ENCODE measurements at regions not wholly inside any gene's neighbourhood (a gene's known extent, or its start where the extent isn't known, plus 50 kb on each side); places are given as distances from the start of the nearest gene placed in this dataset.

DNA sequence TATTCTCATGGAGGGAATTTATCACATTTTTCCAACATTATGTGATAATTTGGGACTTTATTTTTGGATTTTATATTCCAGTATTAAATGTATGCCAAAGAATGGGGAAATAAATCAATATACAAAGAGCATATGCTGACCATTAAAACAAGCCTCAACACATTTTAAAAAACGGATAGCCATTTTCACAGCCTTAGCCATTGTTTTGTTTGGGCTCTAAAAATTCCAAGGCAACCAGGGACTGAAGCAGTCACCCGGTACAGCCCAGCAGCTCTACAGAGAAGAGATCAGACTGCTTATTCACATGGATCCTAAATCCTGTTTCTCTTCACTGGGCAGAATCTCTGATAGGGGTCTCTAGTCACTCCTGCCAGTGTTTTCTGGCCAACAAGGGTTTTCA lies 150.2 kb upstream of the OGFRL1 start:
- Histone ChIP-seq H3K4me3 (ENCODE audit: low read length) (no peak overlapping the region), H3K4me1 (ENCODE audit: low read length) (no peaks in the 10 kb centered on the region), H2AFZ (ENCODE audit: low read depth, low read length) (no peak overlapping the region), H3K27ac (ENCODE audit: low read length) (no peak overlapping the region), H4K20me1 (ENCODE audit: insufficient read depth, low read length) (no peaks in the 10 kb centered on the region), H3K9ac (ENCODE audit: low read length) (no peak overlapping the region), H3K9me3 (ENCODE audit: insufficient read depth, low read length) (no peaks in the 10 kb centered on the region), H3K79me2 (ENCODE audit: low read length) (no peaks in the 10 kb centered on the region), H3K27me3 (ENCODE audit: low read depth, low read length) (no peaks in the 10 kb centered on the region), H3K36me3 (replicated peaks; ENCODE audit: low read depth, low read length) (no peaks in the 10 kb centered on the region), H3K4me2 (ENCODE audit: low read length) (no peak overlapping the region)
- TF ChIP-seq EZH2phosphoT487 (IDR thresholded peaks at IDR 0.05; ENCODE audit: low read depth): no peak
- TF ChIP-seq, protein P1, sequence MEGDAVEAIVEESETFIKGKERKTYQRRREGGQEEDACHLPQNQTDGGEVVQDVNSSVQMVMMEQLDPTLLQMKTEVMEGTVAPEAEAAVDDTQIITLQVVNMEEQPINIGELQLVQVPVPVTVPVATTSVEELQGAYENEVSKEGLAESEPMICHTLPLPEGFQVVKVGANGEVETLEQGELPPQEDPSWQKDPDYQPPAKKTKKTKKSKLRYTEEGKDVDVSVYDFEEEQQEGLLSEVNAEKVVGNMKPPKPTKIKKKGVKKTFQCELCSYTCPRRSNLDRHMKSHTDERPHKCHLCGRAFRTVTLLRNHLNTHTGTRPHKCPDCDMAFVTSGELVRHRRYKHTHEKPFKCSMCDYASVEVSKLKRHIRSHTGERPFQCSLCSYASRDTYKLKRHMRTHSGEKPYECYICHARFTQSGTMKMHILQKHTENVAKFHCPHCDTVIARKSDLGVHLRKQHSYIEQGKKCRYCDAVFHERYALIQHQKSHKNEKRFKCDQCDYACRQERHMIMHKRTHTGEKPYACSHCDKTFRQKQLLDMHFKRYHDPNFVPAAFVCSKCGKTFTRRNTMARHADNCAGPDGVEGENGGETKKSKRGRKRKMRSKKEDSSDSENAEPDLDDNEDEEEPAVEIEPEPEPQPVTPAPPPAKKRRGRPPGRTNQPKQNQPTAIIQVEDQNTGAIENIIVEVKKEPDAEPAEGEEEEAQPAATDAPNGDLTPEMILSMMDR (IDR thresholded peaks at IDR 0.05; ENCODE audit: low read depth, low read length): no peak

DNA sequence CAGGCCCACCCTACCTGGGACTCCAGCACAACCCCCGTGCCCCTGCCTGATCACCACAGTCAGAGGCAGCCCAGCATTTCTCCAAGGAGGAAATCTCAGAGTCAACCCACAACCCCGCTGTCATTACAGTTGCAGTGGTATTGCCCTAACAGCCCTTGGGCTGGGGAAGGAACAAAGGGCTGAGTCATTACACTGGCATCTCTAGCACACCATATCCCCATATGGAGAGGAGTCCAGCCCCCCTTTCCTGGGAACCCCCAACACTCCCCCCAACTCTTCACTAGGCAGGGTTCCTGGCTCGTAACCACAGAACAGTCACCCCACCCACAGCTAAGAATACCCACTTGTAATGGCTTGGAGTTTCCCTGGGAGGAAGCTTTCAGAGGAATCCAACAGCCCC lies 149.4 kb upstream of the OGFRL1 start:
- H3K9ac ChIP-seq (ENCODE audit: low read length): no peak overlapping the region
- H3K79me2 ChIP-seq (ENCODE audit: low read length): no peaks in the 10 kb centered on the region
- no peak overlapping the region for H3K27ac ChIP-seq (ENCODE audit: low read length)
- H2AFZ ChIP-seq (ENCODE audit: low read depth, low read length): no peak overlapping the region
- no peaks in the 10 kb centered on the region for H4K20me1 ChIP-seq (ENCODE audit: insufficient read depth, low read length)
- no peaks in the 10 kb centered on the region for H3K27me3 ChIP-seq (ENCODE audit: low read depth, low read length)
- no peak overlapping the region for H3K4me3 ChIP-seq (ENCODE audit: low read length)
- no peak for TF ChIP-seq EZH2phosphoT487 (IDR thresholded peaks at IDR 0.05; ENCODE audit: low read depth)
- TF ChIP-seq, protein P1 (IDR thresholded peaks at IDR 0.05; ENCODE audit: low read depth, low read length): no peak
- no peaks in the 10 kb centered on the region for H3K36me3 ChIP-seq (replicated peaks; ENCODE audit: low read depth, low read length)
- no peaks in the 10 kb centered on the region for H3K4me1 ChIP-seq (ENCODE audit: low read length)
- no peak overlapping the region for H3K4me2 ChIP-seq (ENCODE audit: low read length)
- no peaks in the 10 kb centered on the region for H3K9me3 ChIP-seq (ENCODE audit: insufficient read depth, low read length)

DNA sequence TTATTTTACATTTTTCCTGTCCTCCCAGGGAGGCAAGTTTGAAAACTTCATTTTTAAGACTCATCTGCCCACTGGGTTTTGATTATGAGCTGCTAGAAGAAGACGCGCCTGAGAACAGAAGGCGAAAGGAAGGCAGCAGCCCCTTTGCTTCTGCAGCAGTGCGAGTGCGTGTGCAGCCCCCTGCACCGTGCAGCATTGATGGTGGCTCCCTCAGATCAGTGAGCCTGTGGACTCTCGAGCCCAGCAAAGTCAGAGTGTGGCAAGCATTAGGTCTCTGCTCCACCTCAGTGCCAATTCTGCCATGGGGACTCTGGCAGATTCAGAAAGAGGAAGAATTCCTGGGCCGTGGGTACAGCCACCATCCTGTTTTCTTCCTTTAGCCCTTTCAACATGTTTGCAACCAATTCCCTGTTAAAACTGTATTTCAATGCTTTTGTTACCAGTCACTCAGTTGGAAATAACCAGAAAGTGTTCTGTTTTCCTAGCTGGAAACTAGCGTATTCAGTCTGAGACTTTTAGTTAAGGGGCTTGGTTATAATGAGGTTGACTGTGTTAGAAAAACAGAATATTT lies 134.8 kb upstream of the OGFRL1 start:
- Histone ChIP-seq H3K4me2 (ENCODE audit: low read length) (no peak overlapping the region), H3K36me3 (replicated peaks; ENCODE audit: low read depth, low read length) (no peaks in the 10 kb centered on the region), H3K27ac (ENCODE audit: low read length) (no peak overlapping the region), H3K4me1 (ENCODE audit: low read length) (no peaks in the 10 kb centered on the region), H3K4me3 (ENCODE audit: low read length) (no peak overlapping the region), H3K79me2 (ENCODE audit: low read length) (no peaks in the 10 kb centered on the region), H2AFZ (ENCODE audit: low read depth, low read length) (no peak overlapping the region), H3K9ac (ENCODE audit: low read length) (no peak overlapping the region), H3K27me3 (ENCODE audit: low read depth, low read length) (no peaks in the 10 kb centered on the region), H3K9me3 (ENCODE audit: insufficient read depth, low read length) (no peaks in the 10 kb centered on the region), H4K20me1 (ENCODE audit: insufficient read depth, low read length) (no peaks in the 10 kb centered on the region)
- TF ChIP-seq, protein P1 (IDR thresholded peaks at IDR 0.05; ENCODE audit: low read depth, low read length): no peak
- no peak for TF ChIP-seq EZH2phosphoT487 (IDR thresholded peaks at IDR 0.05; ENCODE audit: low read depth)

DNA sequence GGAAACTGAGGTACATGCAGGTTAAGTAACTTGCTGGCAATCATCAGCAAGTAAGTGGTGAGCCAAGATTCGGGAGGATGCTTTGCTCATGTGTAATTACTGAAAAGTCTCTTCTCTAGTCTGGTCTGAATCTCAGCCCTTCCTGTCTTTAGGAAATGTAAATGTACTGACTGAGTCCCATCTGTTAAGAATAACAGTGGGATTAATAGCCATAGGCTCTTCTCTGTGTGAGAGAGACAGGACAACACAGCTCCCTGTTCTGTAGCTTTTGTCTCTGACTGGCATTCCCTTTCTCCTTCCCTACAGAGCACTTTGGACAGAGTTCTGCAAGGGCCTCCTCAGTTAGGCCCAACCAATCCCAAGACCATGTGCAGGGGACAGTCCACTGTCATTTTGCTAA lies 131.3 kb upstream of the OGFRL1 start:
- Histone ChIP-seq H3K36me3 (replicated peaks; ENCODE audit: low read depth, low read length) (no peaks in the 10 kb centered on the region), H2AFZ (ENCODE audit: low read depth, low read length) (no peak overlapping the region), H3K4me2 (ENCODE audit: low read length) (no peak overlapping the region), H3K4me1 (ENCODE audit: low read length) (no peaks in the 10 kb centered on the region), H3K27me3 (ENCODE audit: low read depth, low read length) (no peaks in the 10 kb centered on the region), H3K9ac (ENCODE audit: low read length) (no peak overlapping the region), H3K4me3 (ENCODE audit: low read length) (no peak overlapping the region), H3K79me2 (ENCODE audit: low read length) (no peaks in the 10 kb centered on the region), H3K27ac (ENCODE audit: low read length) (no peak overlapping the region), H4K20me1 (ENCODE audit: insufficient read depth, low read length) (no peaks in the 10 kb centered on the region), H3K9me3 (ENCODE audit: insufficient read depth, low read length) (no peaks in the 10 kb centered on the region)
- no peak for TF ChIP-seq EZH2phosphoT487 (IDR thresholded peaks at IDR 0.05; ENCODE audit: low read depth)
- TF ChIP-seq, protein P1 (IDR thresholded peaks at IDR 0.05; ENCODE audit: low read depth, low read length): no peak
